ENCODE measurements at regions not wholly inside any gene's neighbourhood (a gene's known extent, or its start where the extent isn't known, plus 50 kb on each side); places are given as distances from the start of the nearest gene placed in this dataset.

GRCh38 chr2:128523457-128523856 lies 204.8 kb upstream of the HS6ST1 start:
- H3K4me3 Mint-ChIP-seq, result no peak overlapping the region
- peaks cover 0 to 9% (median 0%) of the 10 kb centered on the region in 3 donors for H3K27me3 Mint-ChIP-seq (ENCODE audit: low read depth in 3 of 3)
- DNase-seq, result no peak
- H3K27ac Mint-ChIP-seq, result no peak overlapping the region
- H3K36me3 Mint-ChIP-seq, result no peaks in the 10 kb centered on the region
- no peaks in the 10 kb centered on the region for H3K9me3 Mint-ChIP-seq
- no peaks in the 10 kb centered on the region for H3K4me1 Mint-ChIP-seq

DNA sequence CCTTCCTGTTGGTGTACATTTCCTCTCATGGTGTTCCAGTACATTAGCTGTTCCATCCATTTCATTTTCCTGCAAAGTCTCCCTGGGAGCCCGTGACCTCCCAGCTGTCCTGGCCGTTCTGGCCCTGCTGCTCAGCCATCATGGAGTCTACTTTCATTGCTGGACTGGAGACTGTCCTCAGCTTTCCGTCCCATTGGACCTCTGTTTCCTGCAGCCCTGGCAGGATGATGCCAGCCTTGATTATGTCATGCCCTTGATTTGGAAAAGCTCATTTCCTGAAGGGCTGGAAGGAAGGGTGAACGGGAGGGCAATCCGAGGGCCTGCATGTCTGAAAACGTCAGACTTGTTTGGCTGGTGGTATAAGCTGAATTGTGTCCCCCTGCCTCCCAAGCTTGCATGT lies 205.5 kb upstream of the HS6ST1 start:
- no peak overlapping the region for H3K27ac Mint-ChIP-seq
- H3K36me3 Mint-ChIP-seq, result no peaks in the 10 kb centered on the region
- H3K4me1 Mint-ChIP-seq, result no peaks in the 10 kb centered on the region
- no peak for DNase-seq
- H3K9me3 Mint-ChIP-seq, result no peaks in the 10 kb centered on the region
- H3K27me3 Mint-ChIP-seq (ENCODE audit: low read depth in 3 of 3), result peaks cover 0 to 9% (median 0%) of the 10 kb centered on the region in 3 donors
- no peak overlapping the region for H3K4me3 Mint-ChIP-seq

DNA sequence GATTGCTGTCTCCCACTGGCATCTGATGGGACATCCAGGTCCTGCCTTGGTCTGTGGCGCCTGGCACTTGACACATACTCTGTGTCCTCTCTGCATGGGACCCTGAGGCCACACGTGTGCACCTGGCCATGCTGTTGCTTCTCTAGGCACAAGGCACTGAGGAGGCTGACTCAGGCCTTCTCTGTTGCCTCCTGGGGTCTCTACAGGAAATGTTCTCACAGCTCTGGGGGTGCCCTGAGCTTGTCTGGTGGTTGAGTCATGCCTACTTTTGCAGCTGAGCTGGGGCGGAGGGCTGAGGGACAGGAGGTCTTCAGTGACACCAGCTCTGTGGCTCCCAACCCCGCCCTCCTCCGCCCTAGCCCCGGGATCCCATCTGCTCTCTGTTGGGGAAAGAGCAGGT lies 207.0 kb upstream of the HS6ST1 start:
- Mint-ChIP-seq H3K36me3 (no peaks in the 10 kb centered on the region), H3K9me3 (no peaks in the 10 kb centered on the region), H3K4me3 (no peak overlapping the region), H3K27me3 (ENCODE audit: low read depth in 3 of 3) (peaks cover 0 to 9% (median 0%) of the 10 kb centered on the region in 3 donors), H3K27ac (no peak overlapping the region), H3K4me1 (no peaks in the 10 kb centered on the region)
- DNase-seq, result no peak

DNA sequence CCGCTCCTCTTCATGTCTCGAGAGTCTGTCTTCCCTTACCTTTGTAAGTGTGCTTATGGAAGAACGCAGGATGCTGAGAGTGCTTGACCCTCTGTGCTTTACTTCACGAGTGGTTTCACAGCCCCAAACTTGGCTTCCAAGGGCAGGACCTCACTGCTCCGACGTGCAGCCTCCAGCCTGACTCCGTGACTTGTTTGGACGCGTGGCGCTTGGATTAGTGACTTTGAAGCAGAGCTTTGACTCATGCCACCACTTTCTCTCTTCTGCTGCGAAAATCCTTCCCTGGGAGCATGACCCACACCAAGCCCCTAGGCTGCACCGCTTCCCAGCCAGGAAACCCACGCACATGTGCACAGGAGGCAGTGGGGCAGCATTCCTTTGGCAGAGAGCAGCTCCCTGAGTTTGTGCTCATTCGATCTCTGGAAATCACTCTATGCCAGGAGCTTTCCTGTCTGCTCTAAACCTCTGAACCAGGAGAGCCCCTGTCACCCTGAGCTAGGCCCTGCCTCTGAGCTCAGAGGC lies 207.8 kb upstream of the HS6ST1 start:
- no peak overlapping the region for H3K27ac Mint-ChIP-seq

DNA sequence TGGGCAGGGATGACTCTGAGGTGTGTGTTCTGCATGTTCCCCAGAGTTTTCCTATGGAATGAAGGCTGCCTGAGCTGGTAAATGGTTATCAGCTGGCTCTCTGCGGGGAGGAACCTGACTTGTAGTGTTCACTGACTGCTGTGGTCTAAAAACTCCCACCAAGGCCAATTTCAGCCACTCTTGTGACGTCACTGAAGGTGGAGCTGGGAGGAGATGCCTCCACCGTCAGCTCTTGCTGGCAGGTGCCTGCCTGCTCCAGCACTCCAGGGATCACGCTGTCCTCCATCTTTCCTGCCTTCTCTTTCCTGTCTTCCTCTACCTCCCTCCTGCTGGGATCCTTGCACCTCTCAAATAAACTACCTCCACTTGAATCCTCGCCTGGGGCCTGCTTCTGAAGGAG lies 209.5 kb upstream of the HS6ST1 start:
- Mint-ChIP-seq H3K9me3 (no peaks in the 10 kb centered on the region), H3K36me3 (no peaks in the 10 kb centered on the region), H3K27me3 (ENCODE audit: low read depth in 3 of 3) (peaks cover 0 to 9% (median 0%) of the 10 kb centered on the region in 3 donors), H3K4me1 (no peaks in the 10 kb centered on the region), H3K27ac (no peak overlapping the region), H3K4me3 (no peak overlapping the region)
- DNase-seq, result no peak

More for the DNA sequence above, 207.8 kb upstream of the HS6ST1 start:
- Mint-ChIP-seq H3K27me3 (ENCODE audit: low read depth in 3 of 3) (peaks cover 0 to 9% (median 0%) of the 10 kb centered on the region in 3 donors), H3K4me3 (no peak overlapping the region), H3K9me3 (no peaks in the 10 kb centered on the region), H3K36me3 (no peaks in the 10 kb centered on the region), H3K4me1 (no peaks in the 10 kb centered on the region)
- no peak for DNase-seq

- H3K36me3 Mint-ChIP-seq, result no peaks in the 10 kb centered on the region
- H3K9me3 Mint-ChIP-seq, result peaks cover 0 to 2% (median 0%) of the 10 kb centered on the region in 6 donors
- no peak overlapping the region for H3K27ac Mint-ChIP-seq
- H3K4me3 Mint-ChIP-seq, result no peak overlapping the region
- DNase-seq, result no peak
- H3K27me3 Mint-ChIP-seq (ENCODE audit: low read depth in 3 of 3), result peaks cover 0 to 5% (median 3%) of the 10 kb centered on the region in 3 donors
- no peaks in the 10 kb centered on the region for H3K4me1 Mint-ChIP-seq
Measured at GRCh38 chr2:128530025-128530573, 211.4 kb upstream of the HS6ST1 start.

DNA sequence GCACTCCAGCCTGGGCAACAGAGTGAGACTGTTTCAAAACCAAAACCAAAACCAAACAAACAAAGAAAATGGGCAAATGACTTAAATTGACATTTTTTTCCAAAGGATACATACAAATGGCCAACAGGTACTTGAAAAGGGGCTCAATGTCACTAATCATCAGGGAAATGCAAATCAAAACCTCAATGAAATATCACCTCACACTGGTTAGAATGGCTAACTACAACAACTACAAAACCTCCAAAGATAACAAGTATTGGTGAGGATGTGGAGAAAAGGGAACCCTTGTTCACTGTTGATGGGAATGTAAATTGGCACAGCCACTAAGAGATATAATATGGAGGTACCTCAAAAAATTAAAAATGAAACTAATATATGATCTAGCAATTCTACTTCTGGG lies 213.2 kb upstream of the HS6ST1 start:
- no peaks in the 10 kb centered on the region for H3K36me3 Mint-ChIP-seq
- no peak overlapping the region for H3K27ac Mint-ChIP-seq
- H3K9me3 Mint-ChIP-seq, result peaks cover 0 to 2% (median 0%) of the 10 kb centered on the region in 6 donors
- H3K27me3 Mint-ChIP-seq (ENCODE audit: low read depth in 3 of 3), result peaks cover 0 to 3% (median 3%) of the 10 kb centered on the region in 3 donors
- H3K4me3 Mint-ChIP-seq, result no peak overlapping the region
- H3K4me1 Mint-ChIP-seq, result no peaks in the 10 kb centered on the region
- DNase-seq, result no peak

DNA sequence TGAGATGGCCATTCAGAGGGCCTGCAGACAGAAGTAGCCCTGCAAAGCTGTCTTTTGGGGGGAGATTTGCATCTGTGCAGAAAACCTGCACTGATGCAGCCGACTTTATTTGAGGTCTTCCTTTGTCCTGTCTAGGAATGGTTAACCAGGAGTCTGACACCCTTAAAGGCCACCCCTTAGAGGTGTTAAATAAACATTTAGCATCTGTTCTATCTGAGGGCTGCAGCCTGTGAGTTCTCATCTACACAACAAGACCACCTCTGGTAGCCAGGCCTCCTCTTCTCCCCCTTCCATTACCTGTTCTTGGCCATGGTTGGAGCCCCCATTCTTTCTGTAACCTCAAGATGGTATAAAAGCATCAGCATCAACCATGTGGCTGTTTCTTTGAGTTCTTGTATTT lies 214.4 kb upstream of the HS6ST1 start:
- H3K9me3 Mint-ChIP-seq, result peaks cover 0 to 2% (median 0%) of the 10 kb centered on the region in 6 donors
- H3K4me3 Mint-ChIP-seq, result no peak overlapping the region
- H3K27me3 Mint-ChIP-seq (ENCODE audit: low read depth in 3 of 3), result peaks cover 0 to 3% (median 0%) of the 10 kb centered on the region in 3 donors
- no peak overlapping the region for H3K27ac Mint-ChIP-seq
- no peak for DNase-seq
- no peaks in the 10 kb centered on the region for H3K4me1 Mint-ChIP-seq
- no peaks in the 10 kb centered on the region for H3K36me3 Mint-ChIP-seq

- no peaks in the 10 kb centered on the region for H3K36me3 Mint-ChIP-seq
- no peak overlapping the region for H3K4me3 Mint-ChIP-seq
- H3K27me3 Mint-ChIP-seq (ENCODE audit: low read depth in 3 of 3), result peaks cover 0 to 3% (median 0%) of the 10 kb centered on the region in 3 donors
- no peak overlapping the region for H3K27ac Mint-ChIP-seq
- DNase-seq, result no peak
- H3K9me3 Mint-ChIP-seq, result peaks cover 0 to 2% (median 0%) of the 10 kb centered on the region in 6 donors
- no peaks in the 10 kb centered on the region for H3K4me1 Mint-ChIP-seq
Measured at GRCh38 chr2:128534688-128535392, 216.2 kb upstream of the HS6ST1 start.

GRCh38 chr2:128535953-128536352 lies 217.3 kb upstream of the HS6ST1 start:
- Mint-ChIP-seq H3K27me3 (ENCODE audit: low read depth in 3 of 3) (peaks cover 0 to 3% (median 0%) of the 10 kb centered on the region in 3 donors), H3K36me3 (no peaks in the 10 kb centered on the region), H3K4me1 (no peaks in the 10 kb centered on the region), H3K4me3 (no peak overlapping the region), H3K9me3 (peaks cover 0 to 2% (median 0%) of the 10 kb centered on the region in 6 donors), H3K27ac (no peak overlapping the region)
- DNase-seq, result no peak

DNA sequence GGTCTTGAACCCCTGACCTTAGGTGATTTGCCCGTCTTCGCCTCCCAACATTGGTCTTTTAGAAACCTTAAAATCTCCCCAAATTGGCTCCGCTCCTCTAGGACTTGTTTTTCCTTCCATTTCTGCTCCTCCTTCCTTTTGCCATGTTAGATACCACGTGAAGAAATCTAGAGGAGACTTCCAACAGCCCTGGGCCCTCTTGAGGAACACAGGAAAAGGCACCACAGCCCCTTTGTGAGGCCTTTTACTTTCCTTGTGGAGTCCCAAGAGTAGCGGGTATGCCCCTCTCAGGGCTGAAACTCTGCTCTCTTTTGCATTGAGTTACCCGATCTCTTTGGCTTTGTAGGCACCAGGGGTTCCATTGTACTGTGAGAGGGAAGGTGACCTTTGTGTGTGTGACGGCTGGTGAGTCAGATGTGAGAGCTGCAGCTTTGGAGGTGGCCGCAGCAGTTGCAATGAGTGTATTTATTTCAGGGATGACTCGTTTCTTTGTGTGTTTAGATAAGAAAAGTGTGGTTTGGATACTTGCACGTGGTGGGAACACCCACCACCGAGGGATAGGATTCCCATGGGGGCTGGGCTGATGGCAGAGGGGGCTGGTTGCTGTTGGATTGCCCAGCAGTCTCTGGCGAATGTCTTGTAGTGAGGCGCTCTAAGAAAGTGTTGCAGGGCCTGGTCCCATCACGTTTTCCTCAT lies 218.4 kb upstream of the HS6ST1 start:
- Mint-ChIP-seq H3K9me3 (peaks cover 0 to 2% (median 0%) of the 10 kb centered on the region in 6 donors), H3K36me3 (no peaks in the 10 kb centered on the region), H3K4me1 (no peaks in the 10 kb centered on the region), H3K27me3 (ENCODE audit: low read depth in 3 of 3) (peaks cover 0 to 3% (median 0%) of the 10 kb centered on the region in 3 donors), H3K4me3 (no peak overlapping the region), H3K27ac (no peak overlapping the region)
- no peak for DNase-seq

- H3K9me3 Mint-ChIP-seq, result peaks cover 0 to 2% (median 0%) of the 10 kb centered on the region in 6 donors
- H3K4me1 Mint-ChIP-seq, result no peaks in the 10 kb centered on the region
- H3K4me3 Mint-ChIP-seq, result no peak overlapping the region
- no peak overlapping the region for H3K27ac Mint-ChIP-seq
- H3K27me3 Mint-ChIP-seq (ENCODE audit: low read depth in 3 of 3), result peaks cover 0 to 3% (median under 1%) of the 10 kb centered on the region in 3 donors
- DNase-seq, result no peak
- no peaks in the 10 kb centered on the region for H3K36me3 Mint-ChIP-seq
Measured at GRCh38 chr2:128537646-128538045, 219.0 kb upstream of the HS6ST1 start.

DNA sequence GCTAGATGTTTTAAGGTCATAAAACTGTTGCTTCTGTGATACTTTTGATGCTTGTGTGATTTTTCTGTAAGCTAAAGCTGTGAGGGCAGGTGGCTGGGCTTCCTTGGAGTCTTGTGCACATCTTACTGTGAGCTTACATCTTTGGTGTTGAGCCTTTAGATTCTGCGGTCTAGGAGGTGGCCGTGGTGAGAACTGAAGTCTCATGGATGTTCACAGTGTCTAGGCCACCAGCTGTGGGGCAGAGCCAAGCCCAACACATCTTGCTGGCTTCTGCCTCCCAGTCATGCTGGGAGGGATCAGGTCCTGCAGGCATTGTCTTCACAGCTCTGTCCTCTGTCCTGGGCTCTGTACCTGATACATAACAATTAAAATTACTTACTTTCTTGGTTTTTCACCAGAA lies 219.7 kb upstream of the HS6ST1 start:
- H3K9me3 Mint-ChIP-seq, result no peaks in the 10 kb centered on the region
- DNase-seq, result no peak
- no peak overlapping the region for H3K27ac Mint-ChIP-seq
- H3K4me3 Mint-ChIP-seq, result no peak overlapping the region
- peaks cover 0 to 3% (median 1%) of the 10 kb centered on the region in 3 donors for H3K27me3 Mint-ChIP-seq (ENCODE audit: low read depth in 3 of 3)
- H3K4me1 Mint-ChIP-seq, result no peaks in the 10 kb centered on the region
- H3K36me3 Mint-ChIP-seq, result no peaks in the 10 kb centered on the region

DNA sequence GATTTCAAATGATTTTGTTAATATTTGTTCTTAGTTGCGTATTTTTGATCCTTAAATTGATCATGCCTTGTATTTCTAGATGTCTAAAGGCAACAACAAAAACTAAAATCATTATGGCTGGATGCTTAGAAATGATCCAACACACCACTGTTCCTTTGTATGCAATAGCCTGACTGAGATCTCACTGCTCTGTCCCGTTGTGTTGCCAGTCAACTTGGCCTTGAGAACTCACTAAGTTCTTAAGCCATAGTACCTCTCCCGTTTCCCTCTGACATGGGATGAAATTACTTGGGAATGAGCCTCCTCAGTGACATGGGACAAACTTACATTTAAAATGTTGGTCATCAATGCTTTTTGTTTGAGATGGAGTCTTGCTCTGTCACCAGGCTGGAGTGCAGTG lies 222.0 kb upstream of the HS6ST1 start:
- Mint-ChIP-seq H3K36me3 (no peaks in the 10 kb centered on the region), H3K27me3 (ENCODE audit: low read depth in 3 of 3) (peaks cover 0 to 1% (median 0%) of the 10 kb centered on the region in 3 donors), H3K9me3 (no peaks in the 10 kb centered on the region), H3K4me3 (no peak overlapping the region), H3K4me1 (no peaks in the 10 kb centered on the region), H3K27ac (no peak overlapping the region)
- no peak for DNase-seq
